ENCODE measurements at regions not wholly inside any gene's neighbourhood (a gene's known extent, or its start where the extent isn't known, plus 50 kb on each side); places are given as distances from the start of the nearest gene placed in this dataset.

- H3K27me3 Mint-ChIP-seq (ENCODE audit: insufficient read depth, low read depth, poor library complexity): no peaks in the 10 kb centered on the region
- no peaks in the 10 kb centered on the region for H3K36me3 Mint-ChIP-seq (ENCODE audit: low read depth)
- DNase-seq (ENCODE audit: low spot score): no peak
- H3K27ac Mint-ChIP-seq: no peak overlapping the region
- no peaks in the 10 kb centered on the region for H3K79me2 ChIP-seq (replicated peaks; ENCODE audit: insufficient read depth)
- no peaks in the 10 kb centered on the region for H4K20me1 ChIP-seq (replicated peaks; ENCODE audit: insufficient read depth)
- no peak overlapping the region for H3K4me3 Mint-ChIP-seq
- H3K4me1 ChIP-seq (ENCODE audit: insufficient read depth): peaks cover 5% of the 10 kb centered on the region
- TF ChIP-seq CREB1 (CRISPR knock-in tag; IDR thresholded peaks at IDR 0.05; ENCODE audit: low read depth) (no peak), ZNF114 (CRISPR knock-in tag; IDR thresholded peaks at IDR 0.05) (no peak), NANOG (IDR thresholded peaks at IDR 0.05; ENCODE audit: borderline replicate concordance) (no peak), EZH2phosphoT487 (IDR thresholded peaks at IDR 0.05; ENCODE audit: unreplicated experiment) (no peak), JUNB (IDR thresholded peaks at IDR 0.05; ENCODE audit: unreplicated experiment) (no peak), POLR2AphosphoS5 (IDR thresholded peaks at IDR 0.05; ENCODE audit: low read depth) (no peak), STAT1 (IDR thresholded peaks at IDR 0.05; ENCODE audit: unreplicated experiment) (no peak)
- no peak for ATAC-seq
- no peaks in the 10 kb centered on the region for H3K9me3 Mint-ChIP-seq
- no peaks in the 10 kb centered on the region for H3F3A ChIP-seq (replicated peaks; ENCODE audit: low read depth)
- H3K4me1 Mint-ChIP-seq: peaks cover 13% of the 10 kb centered on the region; the same call in 2 of the 3 replicates
- H3K9me2 ChIP-seq (ENCODE audit: insufficient read depth): 0 out of 2 replicates have a peak, but pooled peaks cover 3% of the 10 kb centered on the region
- no peak overlapping the region for H3K4me2 ChIP-seq
- no peaks in the 10 kb centered on the region for H3K27me3 ChIP-seq (ENCODE audit: insufficient read depth)
- H3K36me3 ChIP-seq (ENCODE audit: insufficient read depth): no peaks in the 10 kb centered on the region
- no peak overlapping the region for H3K27ac ChIP-seq (ENCODE audit: low read depth)
- H2AFZ ChIP-seq: no peak overlapping the region; the same call in 1 of the 2 replicates
- no peak overlapping the region for H3K4me3 ChIP-seq
These were observed 585.3 kb upstream of the BTBD3 start for GRCh38 chr20:11332381-11332780.

- no peaks in the 10 kb centered on the region for H3K36me3 ChIP-seq (ENCODE audit: insufficient read depth)
- no peaks in the 10 kb centered on the region for H4K20me1 ChIP-seq (replicated peaks; ENCODE audit: insufficient read depth)
- no peak for DNase-seq (ENCODE audit: low spot score)
- no peak overlapping the region for H3K4me3 ChIP-seq
- no peak overlapping the region for H3K4me3 Mint-ChIP-seq
- H3K27me3 ChIP-seq (ENCODE audit: insufficient read depth): no peaks in the 10 kb centered on the region
- H3K27me3 Mint-ChIP-seq (ENCODE audit: insufficient read depth, low read depth, poor library complexity): no peaks in the 10 kb centered on the region
- H3K79me2 ChIP-seq (replicated peaks; ENCODE audit: insufficient read depth): no peaks in the 10 kb centered on the region
- peaks cover 5% of the 10 kb centered on the region for H3K4me1 ChIP-seq (ENCODE audit: insufficient read depth)
- H3K27ac ChIP-seq (ENCODE audit: low read depth): no peak overlapping the region
- H3K9me3 Mint-ChIP-seq: no peaks in the 10 kb centered on the region
- peaks cover 20% of the 10 kb centered on the region for H3K4me1 Mint-ChIP-seq
- H3K36me3 Mint-ChIP-seq (ENCODE audit: low read depth): no peaks in the 10 kb centered on the region
- no peak overlapping the region for H3K27ac Mint-ChIP-seq
- no peak for ATAC-seq
- H3K4me2 ChIP-seq: no peak overlapping the region
- 0 out of 2 replicates have a peak, but pooled peaks cover 3% of the 10 kb centered on the region for H3K9me2 ChIP-seq (ENCODE audit: insufficient read depth)
- no peak overlapping the region for H2AFZ ChIP-seq
- H3F3A ChIP-seq (replicated peaks; ENCODE audit: low read depth): no peaks in the 10 kb centered on the region
- no peak for TF ChIP-seq EZH2 (IDR thresholded peaks at IDR 0.05; ENCODE audit: low read depth, unreplicated experiment)
- no peak for TF ChIP-seq ZNF331 (CRISPR knock-in tag; IDR thresholded peaks at IDR 0.05; ENCODE audit: low read depth)
- no peak for TF ChIP-seq JUNB (IDR thresholded peaks at IDR 0.05; ENCODE audit: unreplicated experiment)
- no peak for TF ChIP-seq CTCF (conservative IDR thresholded peaks at IDR 0.05; ENCODE audit: low read depth in 2 of 2)
- TF ChIP-seq ETS1 (IDR thresholded peaks at IDR 0.05): no peak
- no peak for TF ChIP-seq EZH2phosphoT487 (IDR thresholded peaks at IDR 0.05; ENCODE audit: unreplicated experiment)
- TF ChIP-seq STAT1 (IDR thresholded peaks at IDR 0.05; ENCODE audit: unreplicated experiment): no peak
- TF ChIP-seq CREB1 (CRISPR knock-in tag; IDR thresholded peaks at IDR 0.05; ENCODE audit: low read depth): no peak
- TF ChIP-seq ZNF462 (CRISPR knock-in tag; IDR thresholded peaks at IDR 0.05): no peak
These were observed 584.1 kb upstream of the BTBD3 start for GRCh38 chr20:11333634-11334033.

All from GM23338 (cell line).